SHP77 treated with DMSO at 0.1 percent for 48 hours (cell line): ENCODE measurements at regions not wholly inside any gene's neighbourhood (a gene's known extent, or its start where the extent isn't known, plus 50 kb on each side); places are given as distances from the start of the nearest gene placed in this dataset.
"Not testable (repeated sequence)": the region's sequence is repeated elsewhere in the genome, so short reads cannot be mapped to it uniquely, and the experiment has no call there.

Experiments
- DNase-seq: peaks from one replicate; lab custom pipeline; 2025; lab: John Stamatoyannopoulos, UW

- DNase-seq = no peak
Observed at GRCh38 chr14:85319101-85319500, 210.8 kb upstream of the FLRT2 start.

DNA sequence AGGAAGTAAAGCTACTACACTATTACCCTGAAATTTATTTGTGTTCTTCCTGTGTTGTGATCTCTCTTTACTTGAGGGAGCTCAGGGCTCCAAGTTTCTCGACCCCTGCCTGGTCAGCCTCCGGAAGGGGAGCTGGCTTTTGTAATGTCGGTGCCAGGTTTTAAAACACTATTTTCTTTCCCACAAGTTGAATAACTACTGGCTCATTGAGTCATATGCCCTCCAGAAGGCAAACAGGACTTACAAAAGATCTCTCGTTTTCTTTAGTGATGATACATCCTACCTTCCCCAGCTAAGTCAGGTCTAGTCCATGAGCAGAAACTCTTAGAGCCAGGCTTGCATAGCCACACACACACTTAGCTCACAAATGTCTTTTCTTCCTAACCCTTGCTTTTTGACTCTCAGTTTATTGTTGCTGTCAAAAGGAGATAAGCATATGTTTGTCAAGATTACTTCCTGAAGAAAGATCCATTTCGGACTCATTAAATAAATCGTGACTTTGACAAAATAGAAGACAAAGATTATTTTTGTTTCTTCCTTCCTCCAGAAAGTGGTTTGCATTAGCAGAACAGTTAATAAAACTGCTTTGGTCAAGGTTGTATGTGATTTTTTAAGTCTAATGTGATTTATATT, 209.8 kb upstream of the FLRT2 start:
- DNase-seq = no peak

- DNase-seq = no peak
Observed at GRCh38 chr14:85325134-85326017, 204.6 kb upstream of the FLRT2 start.

GRCh38 chr14:85332401-85332800, 197.5 kb upstream of the FLRT2 start:
- no peak for DNase-seq

DNA sequence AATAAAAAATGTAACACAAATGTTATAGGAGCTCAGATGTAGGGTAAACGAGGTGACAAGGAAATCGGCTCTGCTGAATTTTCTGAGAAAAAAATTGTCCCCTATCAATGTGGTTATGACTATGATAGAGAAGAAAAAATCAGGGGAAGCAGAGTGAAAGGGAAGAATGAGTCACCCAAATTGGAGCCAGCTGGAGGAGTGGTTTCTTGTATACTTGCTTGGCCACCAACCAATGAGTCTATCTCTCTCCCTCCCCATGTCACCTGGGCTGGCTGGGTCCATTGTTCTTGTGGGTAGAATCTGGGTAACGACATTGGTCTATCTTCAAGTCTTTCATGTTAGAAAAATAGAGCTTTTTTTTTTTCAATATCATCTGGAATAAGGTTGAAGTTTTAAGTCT, 196.6 kb upstream of the FLRT2 start:
- DNase-seq = no peak

GRCh38 chr14:85333841-85334240, 196.1 kb upstream of the FLRT2 start:
- DNase-seq = no peak

- no peak for DNase-seq
Observed at GRCh38 chr14:85334316-85334715, 195.6 kb upstream of the FLRT2 start.

DNA sequence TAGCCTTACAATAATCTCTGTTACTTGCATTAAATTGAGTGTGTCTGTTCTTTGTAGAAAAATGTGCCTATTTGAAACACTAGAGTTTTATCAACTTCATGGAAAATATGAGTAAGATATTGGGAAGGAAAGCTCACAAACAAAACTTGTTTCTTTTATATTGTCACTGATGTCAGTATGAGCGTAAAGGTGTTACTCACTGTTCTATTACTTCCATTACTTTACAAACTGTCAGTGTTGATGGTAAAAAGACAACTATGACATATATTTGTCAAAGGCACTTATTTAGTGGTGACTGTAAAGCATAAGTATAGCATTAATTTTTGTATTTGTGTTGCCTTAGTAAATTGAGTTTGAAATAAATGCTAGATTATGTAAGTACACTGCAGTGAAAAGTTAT, 193.7 kb upstream of the FLRT2 start:
- DNase-seq = no peak

- no peak for DNase-seq
Observed at GRCh38 chr14:85336817-85337216, 193.1 kb upstream of the FLRT2 start.

DNA sequence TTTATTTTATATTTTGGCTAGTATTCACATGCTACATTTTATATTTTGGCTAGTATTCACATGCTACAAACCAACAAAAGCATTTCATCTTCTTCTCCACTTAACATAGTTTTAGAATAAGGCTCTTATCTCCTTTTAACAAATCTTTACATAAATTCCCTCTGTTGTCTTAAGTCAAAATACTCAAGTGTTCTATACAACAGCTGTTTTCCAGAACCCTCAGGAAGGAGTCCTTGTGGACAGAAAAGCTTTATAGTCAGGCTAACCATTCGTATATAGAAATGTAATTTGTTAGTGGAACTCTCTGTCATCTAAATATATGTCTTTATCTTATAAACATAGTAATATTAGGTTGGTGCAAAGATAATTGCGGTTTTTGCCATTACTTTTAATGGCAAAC, 191.0 kb upstream of the FLRT2 start:
- DNase-seq = no peak

GRCh38 chr14:85342858-85343607, 186.9 kb upstream of the FLRT2 start:
- DNase-seq = no peak

DNA sequence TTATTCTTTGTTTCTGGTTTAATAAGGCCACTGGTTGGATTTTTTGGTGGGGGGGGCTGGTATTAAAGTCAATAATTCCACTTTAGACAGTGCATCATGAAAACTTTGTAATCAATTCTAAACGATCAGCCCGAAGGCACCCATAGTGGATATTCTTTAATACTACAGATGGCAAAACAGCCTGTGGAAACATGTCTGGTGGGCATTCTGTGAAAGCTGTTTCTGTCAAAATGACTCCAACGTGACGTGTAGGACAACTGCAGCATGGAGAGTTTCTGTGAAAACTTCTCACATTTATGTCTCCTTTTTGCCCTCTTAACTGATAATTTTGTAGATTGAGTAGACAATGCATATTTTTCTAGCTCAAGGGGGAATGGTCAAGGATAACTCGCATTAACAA, 185.8 kb upstream of the FLRT2 start:
- DNase-seq = no peak

DNA sequence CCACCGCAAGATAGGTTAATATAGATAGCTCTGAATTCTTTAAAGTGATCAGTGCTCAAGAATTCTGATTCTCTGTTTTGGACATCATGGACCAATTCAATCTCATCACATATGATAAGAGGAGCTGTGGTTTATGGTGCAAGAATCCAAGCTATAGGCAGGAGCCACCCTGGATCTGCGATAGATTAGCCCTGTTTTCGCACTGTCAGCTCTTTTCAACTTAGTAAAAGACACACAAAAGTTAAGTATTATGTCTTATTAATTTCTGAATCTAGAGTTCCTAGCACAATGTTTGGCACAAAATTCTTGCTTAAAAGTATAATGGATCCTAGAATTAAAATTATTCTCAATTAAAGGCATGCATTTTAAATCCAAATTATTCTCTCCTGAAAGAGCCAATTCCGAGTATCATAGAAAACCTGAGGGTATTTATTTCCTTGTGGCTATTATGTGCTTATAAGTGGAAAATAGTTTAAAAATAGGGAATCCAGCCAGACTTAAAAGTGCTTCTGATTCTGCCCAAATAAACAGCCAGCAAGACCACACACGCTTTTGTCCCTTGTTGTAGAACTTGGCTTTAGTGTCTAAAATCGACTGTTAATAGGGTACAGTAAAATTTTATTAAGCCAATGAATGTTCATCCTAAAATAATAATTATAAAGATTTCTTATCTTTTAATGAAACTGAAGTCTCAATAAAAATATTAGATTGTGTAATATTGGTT, 184.9 kb upstream of the FLRT2 start:
- no peak for DNase-seq

GRCh38 chr14:85350667-85351066, 179.3 kb upstream of the FLRT2 start:
- DNase-seq = no peak

DNA sequence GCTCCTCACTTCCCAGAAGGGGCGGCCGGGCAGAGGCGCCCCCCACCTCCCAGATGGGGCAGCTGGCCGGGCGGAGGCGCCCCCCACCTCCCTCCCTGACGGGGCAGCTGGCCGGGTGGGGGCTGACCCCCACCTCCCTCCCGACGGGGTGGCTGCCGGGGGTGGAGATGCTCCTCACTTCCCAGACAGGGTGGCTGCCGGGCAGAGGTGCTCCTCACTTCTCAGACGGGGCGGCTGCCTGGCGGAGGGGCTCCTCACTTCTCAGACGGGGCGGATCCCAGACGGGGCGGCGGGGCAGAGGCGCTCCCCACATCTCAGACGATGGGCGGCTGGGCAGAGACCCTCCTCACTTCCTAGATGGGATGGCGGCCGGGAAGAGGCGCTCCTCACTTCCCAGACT, 177.4 kb upstream of the FLRT2 start:
- not testable (repeated sequence) for DNase-seq

DNA sequence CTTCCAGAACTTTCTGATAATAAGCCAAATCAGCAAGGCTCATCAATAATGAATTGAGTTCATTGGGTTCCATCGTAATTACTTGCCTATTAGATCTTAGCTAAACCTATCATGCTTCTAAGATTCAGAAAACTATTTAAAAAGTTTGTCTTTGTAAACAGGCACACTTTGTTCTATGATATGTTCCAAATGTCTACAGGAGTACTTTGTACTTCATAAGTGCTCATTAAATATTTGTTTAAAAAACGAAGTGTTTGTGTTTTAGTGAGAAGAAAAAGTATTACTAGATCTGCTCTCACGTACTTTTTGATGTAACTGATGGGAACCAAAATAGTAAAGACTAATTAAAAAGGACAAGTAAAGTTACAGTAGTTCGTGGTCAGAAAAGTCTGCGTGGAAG, 172.8 kb upstream of the FLRT2 start:
- no peak for DNase-seq

- DNase-seq = no peak
Observed at GRCh38 chr14:85358136-85358785, 171.7 kb upstream of the FLRT2 start.

GRCh38 chr14:85359505-85359904, 170.4 kb upstream of the FLRT2 start:
- DNase-seq = no peak

DNA sequence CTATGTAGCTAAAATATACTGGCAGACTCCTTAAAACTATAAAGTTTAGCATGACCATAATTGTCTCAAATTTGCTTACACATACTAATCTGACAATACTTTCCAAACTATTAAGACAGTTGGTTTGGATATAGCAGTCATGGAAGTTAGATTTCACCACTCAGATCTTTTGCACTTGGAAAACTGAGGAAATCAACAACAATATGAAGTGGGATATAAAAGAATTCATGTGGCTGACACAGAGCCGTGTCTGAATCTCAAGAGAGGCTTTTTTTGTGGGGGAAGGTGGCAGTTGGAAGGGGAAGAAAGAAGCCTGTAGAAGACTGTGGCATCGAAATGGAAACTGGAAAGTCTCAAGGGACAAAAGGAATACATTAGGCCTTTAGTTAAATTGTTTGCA, 166.6 kb upstream of the FLRT2 start:
- DNase-seq = no peak

- DNase-seq = no peak
Observed at GRCh38 chr14:85366226-85366625, 163.7 kb upstream of the FLRT2 start.

DNA sequence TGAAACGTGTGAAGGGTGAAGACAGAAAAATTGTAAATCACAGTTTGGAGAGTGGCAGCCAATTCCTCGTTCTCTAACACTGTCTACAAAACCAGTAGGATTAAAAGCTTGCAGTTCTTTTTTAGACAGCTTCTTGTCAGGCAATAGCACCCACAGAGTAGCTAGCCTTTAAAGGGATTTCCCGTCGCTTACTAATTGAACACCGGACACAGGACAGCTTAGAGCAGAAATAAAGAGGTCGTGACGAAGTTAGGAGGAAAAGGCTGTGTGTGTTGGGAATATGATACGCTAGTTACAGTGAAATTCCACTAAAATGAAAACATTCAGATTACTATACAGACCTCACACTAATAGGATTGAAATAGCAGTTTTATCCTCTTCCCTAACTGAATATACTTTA, 149.1 kb upstream of the FLRT2 start:
- no peak for DNase-seq

DNA sequence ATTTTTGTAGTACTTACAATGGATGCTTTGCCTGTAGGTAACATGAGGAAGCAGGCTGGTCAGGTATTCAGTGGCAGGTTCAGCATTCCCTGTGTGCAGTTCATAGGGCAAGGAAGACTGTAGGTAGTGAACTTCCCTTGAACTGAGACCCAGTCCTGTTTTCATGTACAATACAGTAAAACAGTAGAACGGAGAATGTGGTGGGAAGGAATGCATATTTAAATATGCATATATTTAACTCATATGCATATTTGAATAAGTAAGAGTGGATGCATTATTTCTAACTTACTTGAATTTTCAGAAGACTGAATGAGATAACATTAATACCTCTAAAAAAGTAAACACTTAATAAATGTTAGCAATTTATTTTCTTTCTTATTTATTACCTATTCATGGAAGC, 147.6 kb upstream of the FLRT2 start:
- no peak for DNase-seq
